HepG2 (cell line): ENCODE measurements at regions not wholly inside any gene's neighbourhood (a gene's known extent, or its start where the extent isn't known, plus 50 kb on each side); places are given as distances from the start of the nearest gene placed in this dataset.

ENCODE experiments used
- EP300 ChIP-seq, 3 experiments: sonication (generic) in 1 of 3; formaldehyde crosslinking in 1 of 3; IDR thresholded peaks; 2 replicates each; pipeline versions ENCODE4 v1.5.1 to v1.6.1; 2011 to 2020; ENCODE audit warnings: low read depth in 2 of 3, low read length in 2 of 3, borderline replicate concordance in 1 of 3, improper control_type of control experiment in 1 of 3, mild to moderate bottlenecking in 1 of 3, missing genetic modification reagents in 1 of 3, moderate library complexity in 1 of 3
- NFYB ChIP-seq: sonication (generic); formaldehyde crosslinking; IDR thresholded peaks from 2 replicates; pipeline ENCODE4 v1.4.0; 2020; ENCODE audit warnings: missing genetic modification reagents
- NR1H2 ChIP-seq: sonication (generic); formaldehyde crosslinking; IDR thresholded peaks from 2 replicates; pipeline ENCODE4 v1.8.1; 2022; ENCODE audit warnings: low read depth, missing genetic modification reagents, borderline replicate concordance
- POLR2A ChIP-seq, 2 experiments: IDR thresholded peaks; 2 replicates each; pipeline ENCODE4 v1.6.1; 2011; ENCODE audit warnings: low read depth in 2 of 2, low read length in 2 of 2, mild to moderate bottlenecking in 1 of 2, moderate library complexity in 1 of 2; ENCODE audit not compliant: insufficient read depth in 1 of 2
- POLR2AphosphoS2 ChIP-seq: IDR thresholded peaks from 2 replicates; pipeline ENCODE4 v1.6.1; 2011; ENCODE audit warnings: low read depth, low read length, improper control_type of control experiment
- RFX5 ChIP-seq: IDR thresholded peaks from 2 replicates; pipeline ENCODE4 v1.6.1; 2011; ENCODE audit warnings: low read depth, low read length, improper control_type of control experiment
- TP53 ChIP-seq: sonication (generic); formaldehyde crosslinking; conservative IDR thresholded peaks from 2 replicates; pipeline ENCODE4 v1.4.0; 2020; ENCODE audit warnings: missing genetic modification reagents
- ZNF766 ChIP-seq: sonication (generic); formaldehyde crosslinking; IDR thresholded peaks from 2 replicates; pipeline ENCODE4 v1.5.0; 2020; ENCODE audit warnings: missing genetic modification reagents, borderline replicate concordance
- TF ChIP-seq, protein P1 (sequence below): sonication (generic); formaldehyde crosslinking; IDR thresholded peaks from 2 replicates; pipeline ENCODE4 v1.4.0; 2020; ENCODE audit warnings: missing genetic modification reagents
- TF ChIP-seq, protein P2 (sequence below): sonication (generic); formaldehyde crosslinking; IDR thresholded peaks from 2 replicates; pipeline ENCODE4 v1.5.0; 2020; ENCODE audit warnings: mild to moderate bottlenecking, missing genetic modification reagents

DNA sequence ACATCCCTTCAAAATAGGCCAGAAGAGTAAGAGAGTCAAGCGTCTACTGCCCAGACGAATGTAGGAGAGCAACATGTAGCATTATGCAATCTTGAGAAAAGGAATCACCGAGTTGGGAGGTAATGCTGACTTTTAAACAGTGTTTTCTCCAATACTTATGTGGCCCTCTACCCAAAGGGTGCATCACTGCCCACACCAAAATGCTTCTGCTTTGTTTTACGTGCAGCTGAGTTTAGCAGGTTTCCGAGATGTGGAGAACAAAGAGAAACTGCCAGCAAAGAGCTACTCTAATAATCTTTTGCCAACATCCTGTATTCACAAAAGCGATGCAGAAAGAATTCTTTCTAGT lies 63.4 kb upstream of the ZEB2 start:
- no peak for TF ChIP-seq POLR2A (IDR thresholded peaks at IDR 0.05; ENCODE audit: insufficient read depth in 1 of 2, low read depth in 2 of 2, low read length in 2 of 2)
- no peak for TF ChIP-seq POLR2AphosphoS2
- TF ChIP-seq NR1H2 (CRISPR knock-in tag), result no peak
- TF ChIP-seq TP53, result no peak
- TF ChIP-seq ZNF766, result no peak
- no peak for TF ChIP-seq EP300 (IDR thresholded peaks at IDR 0.05; ENCODE audit: low read depth in 2 of 2, low read length in 2 of 2)
- no peak for TF ChIP-seq EP300 (CRISPR knock-in tag; IDR thresholded peaks at IDR 0.05; ENCODE audit: borderline replicate concordance)
- no peak for TF ChIP-seq RFX5
- TF ChIP-seq, protein P1, sequence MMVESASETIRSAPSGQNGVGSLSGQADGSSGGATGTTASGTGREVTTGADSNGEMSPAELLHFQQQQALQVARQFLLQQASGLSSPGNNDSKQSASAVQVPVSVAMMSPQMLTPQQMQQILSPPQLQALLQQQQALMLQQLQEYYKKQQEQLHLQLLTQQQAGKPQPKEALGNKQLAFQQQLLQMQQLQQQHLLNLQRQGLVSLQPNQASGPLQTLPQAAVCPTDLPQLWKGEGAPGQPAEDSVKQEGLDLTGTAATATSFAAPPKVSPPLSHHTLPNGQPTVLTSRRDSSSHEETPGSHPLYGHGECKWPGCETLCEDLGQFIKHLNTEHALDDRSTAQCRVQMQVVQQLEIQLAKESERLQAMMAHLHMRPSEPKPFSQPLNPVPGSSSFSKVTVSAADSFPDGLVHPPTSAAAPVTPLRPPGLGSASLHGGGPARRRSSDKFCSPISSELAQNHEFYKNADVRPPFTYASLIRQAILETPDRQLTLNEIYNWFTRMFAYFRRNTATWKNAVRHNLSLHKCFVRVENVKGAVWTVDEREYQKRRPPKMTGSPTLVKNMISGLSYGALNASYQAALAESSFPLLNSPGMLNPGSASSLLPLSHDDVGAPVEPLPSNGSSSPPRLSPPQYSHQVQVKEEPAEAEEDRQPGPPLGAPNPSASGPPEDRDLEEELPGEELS (CRISPR knock-in tag), result no peak
- TF ChIP-seq NFYB (CRISPR knock-in tag), result no peak
- TF ChIP-seq, protein P2, sequence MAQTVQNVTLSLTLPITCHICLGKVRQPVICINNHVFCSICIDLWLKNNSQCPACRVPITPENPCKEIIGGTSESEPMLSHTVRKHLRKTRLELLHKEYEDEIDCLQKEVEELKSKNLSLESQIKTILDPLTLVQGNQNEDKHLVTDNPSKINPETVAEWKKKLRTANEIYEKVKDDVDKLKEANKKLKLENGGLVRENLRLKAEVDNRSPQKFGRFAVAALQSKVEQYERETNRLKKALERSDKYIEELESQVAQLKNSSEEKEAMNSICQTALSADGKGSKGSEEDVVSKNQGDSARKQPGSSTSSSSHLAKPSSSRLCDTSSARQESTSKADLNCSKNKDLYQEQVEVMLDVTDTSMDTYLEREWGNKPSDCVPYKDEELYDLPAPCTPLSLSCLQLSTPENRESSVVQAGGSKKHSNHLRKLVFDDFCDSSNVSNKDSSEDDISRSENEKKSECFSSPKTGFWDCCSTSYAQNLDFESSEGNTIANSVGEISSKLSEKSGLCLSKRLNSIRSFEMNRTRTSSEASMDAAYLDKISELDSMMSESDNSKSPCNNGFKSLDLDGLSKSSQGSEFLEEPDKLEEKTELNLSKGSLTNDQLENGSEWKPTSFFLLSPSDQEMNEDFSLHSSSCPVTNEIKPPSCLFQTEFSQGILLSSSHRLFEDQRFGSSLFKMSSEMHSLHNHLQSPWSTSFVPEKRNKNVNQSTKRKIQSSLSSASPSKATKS, result no peak
